NB4 (cell line): ENCODE measurements at regions not wholly inside any gene's neighbourhood (a gene's known extent, or its start where the extent isn't known, plus 50 kb on each side); places are given as distances from the start of the nearest gene placed in this dataset.

Experiments used
- CTCF ChIP-seq: IDR thresholded peaks from one replicate; pipeline ENCODE4 v1.5.1; 2012; ENCODE audit warnings: low read depth, low read length
- MYC ChIP-seq: IDR thresholded peaks from 2 replicates; pipeline ENCODE4 v1.6.1; 2011; ENCODE audit warnings: low read depth, low read length
- POLR2A ChIP-seq: IDR thresholded peaks from 2 replicates; pipeline ENCODE4 v1.6.1; 2011; ENCODE audit warnings: mild to moderate bottlenecking; ENCODE audit not compliant: insufficient read length; ENCODE audit errors: extremely low read depth

- TF ChIP-seq CTCF (no peak), POLR2A (no peak), MYC (no peak)
Measured at GRCh38 chr12:92593734-92594402, 108.9 kb upstream of the PLEKHG7 start.
